BE2C (cell line): ENCODE measurements at regions not wholly inside any gene's neighbourhood (a gene's known extent, or its start where the extent isn't known, plus 50 kb on each side); places are given as distances from the start of the nearest gene placed in this dataset.

Source experiments
- DNase-seq: peaks from one replicate; pipeline ENCODE4 v3.0.0-alpha.2; 2020
- H3K27me3 ChIP-seq: fragments of 250-450 bp; sonication (Bioruptor Pico); 2 replicates; pipeline ENCODE4 v1.5.1; 2020; ENCODE audit warnings: mild to moderate bottlenecking
- H3K36me3 ChIP-seq: fragments of 250-450 bp; sonication (Bioruptor Pico); 2 replicates; pipeline ENCODE4 v1.5.1; 2020; ENCODE audit warnings: mild to moderate bottlenecking
- H3K4me1 ChIP-seq: fragments of 250-450 bp; sonication (Bioruptor Pico); 2 replicates; pipeline ENCODE4 v1.5.1; 2020
- H3K4me3 ChIP-seq: 2 replicates; pipeline ENCODE4 v1.5.1; 2011; ENCODE audit warnings: low read depth, low read length
- H3K9me3 ChIP-seq: fragments of 250-450 bp; sonication (Bioruptor Pico); 2 replicates; pipeline ENCODE4 v1.5.1; 2020
- TF ChIP-seq, protein P1 (sequence below): IDR thresholded peaks from 2 replicates; pipeline ENCODE4 v1.5.1; 2012; ENCODE audit warnings: mild to moderate bottlenecking, low read depth, low read length

- DNase-seq: no peak
- Histone ChIP-seq H3K9me3 (no peaks in the 10 kb centered on the region), H3K36me3 (no peaks in the 10 kb centered on the region), H3K4me1 (no peaks in the 10 kb centered on the region), H3K4me3 (no peak overlapping the region), H3K27me3 (no peaks in the 10 kb centered on the region)
- TF ChIP-seq, protein P1, sequence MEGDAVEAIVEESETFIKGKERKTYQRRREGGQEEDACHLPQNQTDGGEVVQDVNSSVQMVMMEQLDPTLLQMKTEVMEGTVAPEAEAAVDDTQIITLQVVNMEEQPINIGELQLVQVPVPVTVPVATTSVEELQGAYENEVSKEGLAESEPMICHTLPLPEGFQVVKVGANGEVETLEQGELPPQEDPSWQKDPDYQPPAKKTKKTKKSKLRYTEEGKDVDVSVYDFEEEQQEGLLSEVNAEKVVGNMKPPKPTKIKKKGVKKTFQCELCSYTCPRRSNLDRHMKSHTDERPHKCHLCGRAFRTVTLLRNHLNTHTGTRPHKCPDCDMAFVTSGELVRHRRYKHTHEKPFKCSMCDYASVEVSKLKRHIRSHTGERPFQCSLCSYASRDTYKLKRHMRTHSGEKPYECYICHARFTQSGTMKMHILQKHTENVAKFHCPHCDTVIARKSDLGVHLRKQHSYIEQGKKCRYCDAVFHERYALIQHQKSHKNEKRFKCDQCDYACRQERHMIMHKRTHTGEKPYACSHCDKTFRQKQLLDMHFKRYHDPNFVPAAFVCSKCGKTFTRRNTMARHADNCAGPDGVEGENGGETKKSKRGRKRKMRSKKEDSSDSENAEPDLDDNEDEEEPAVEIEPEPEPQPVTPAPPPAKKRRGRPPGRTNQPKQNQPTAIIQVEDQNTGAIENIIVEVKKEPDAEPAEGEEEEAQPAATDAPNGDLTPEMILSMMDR: no peak
These were observed 118.4 kb upstream of the DEPDC1 start for GRCh38 chr1:68615312-68615711.

GRCh38 chr1:68617942-68618341 is 121.1 kb upstream of the DEPDC1 start:
- Histone ChIP-seq H3K9me3 (no peaks in the 10 kb centered on the region), H3K27me3 (no peaks in the 10 kb centered on the region), H3K4me1 (no peaks in the 10 kb centered on the region), H3K36me3 (no peaks in the 10 kb centered on the region), H3K4me3 (no peak overlapping the region)
- TF ChIP-seq, protein P1: no peak
- DNase-seq: no peak

- H3K36me3 ChIP-seq: no peaks in the 10 kb centered on the region
- no peak for DNase-seq
- TF ChIP-seq, protein P1: no peak
- no peaks in the 10 kb centered on the region for H3K9me3 ChIP-seq
- no peaks in the 10 kb centered on the region for H3K27me3 ChIP-seq
- no peaks in the 10 kb centered on the region for H3K4me1 ChIP-seq
- H3K4me3 ChIP-seq: no peak overlapping the region
These were observed 123.7 kb upstream of the DEPDC1 start for GRCh38 chr1:68620571-68620970.

- H3K36me3 ChIP-seq: no peaks in the 10 kb centered on the region
- DNase-seq: no peak
- no peak overlapping the region for H3K4me3 ChIP-seq
- TF ChIP-seq, protein P1: no peak
- no peaks in the 10 kb centered on the region for H3K4me1 ChIP-seq
- no peaks in the 10 kb centered on the region for H3K27me3 ChIP-seq
- no peaks in the 10 kb centered on the region for H3K9me3 ChIP-seq
These were observed 126.8 kb upstream of the DEPDC1 start for GRCh38 chr1:68623700-68624099.

GRCh38 chr1:68624233-68624632 is 127.4 kb upstream of the DEPDC1 start:
- no peaks in the 10 kb centered on the region for H3K9me3 ChIP-seq
- no peak for DNase-seq
- no peaks in the 10 kb centered on the region for H3K4me1 ChIP-seq
- H3K4me3 ChIP-seq: no peak overlapping the region
- H3K36me3 ChIP-seq: no peaks in the 10 kb centered on the region
- H3K27me3 ChIP-seq: no peaks in the 10 kb centered on the region
- TF ChIP-seq, protein P1: no peak

GRCh38 chr1:68625624-68626023 is 128.7 kb upstream of the DEPDC1 start:
- no peaks in the 10 kb centered on the region for H3K4me1 ChIP-seq
- H3K27me3 ChIP-seq: no peaks in the 10 kb centered on the region
- TF ChIP-seq, protein P1: no peak
- no peak overlapping the region for H3K4me3 ChIP-seq
- no peak for DNase-seq
- H3K9me3 ChIP-seq: no peaks in the 10 kb centered on the region
- no peaks in the 10 kb centered on the region for H3K36me3 ChIP-seq
